ENCODE measurements at regions not wholly inside any gene's neighbourhood (a gene's known extent, or its start where the extent isn't known, plus 50 kb on each side); places are given as distances from the start of the nearest gene placed in this dataset.

DNA sequence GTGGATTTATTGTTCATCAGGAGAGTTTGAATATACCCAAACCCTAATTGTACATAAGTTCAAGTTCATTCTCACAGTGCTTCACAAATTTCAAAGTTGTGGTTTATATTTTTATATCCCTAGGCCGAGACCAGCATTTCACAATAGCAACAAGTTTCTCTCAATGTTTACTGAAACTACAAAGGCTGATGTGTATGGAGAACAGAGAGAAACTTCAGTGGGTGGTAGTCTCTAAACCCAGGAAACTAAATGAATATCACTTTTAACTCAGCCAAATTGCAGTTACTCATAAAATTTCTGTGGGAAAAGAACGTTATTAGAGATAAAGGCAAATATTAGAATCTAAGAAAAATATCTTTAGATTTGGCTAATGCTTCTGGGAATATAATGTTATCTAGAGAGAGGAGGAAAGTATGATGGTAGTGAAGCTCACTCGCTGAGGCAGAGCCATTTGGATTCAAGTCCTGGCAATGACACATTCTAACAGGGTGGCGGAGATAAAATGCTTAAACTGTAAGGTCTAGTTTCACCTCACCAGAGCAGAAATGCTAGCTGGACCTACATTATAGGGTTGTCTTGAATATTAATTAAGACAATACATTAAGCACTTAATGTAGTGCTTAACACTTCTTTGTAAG is 514.8 kb downstream of the EPHA3 start:
- Histone ChIP-seq H3K14ac (ENCODE audit: insufficient read length) (no peak overlapping the region), H3K4me2 (ENCODE audit: insufficient read depth in 1 of 2, low read depth in 2 of 2, low read length in 2 of 2) (no peak overlapping the region), H3K9me3 (ENCODE audit: insufficient read depth in 2 of 2, low read depth in 1 of 2, low read length in 1 of 2) (no peaks in the 10 kb centered on the region), H4K20me1 (replicated peaks in 1 of 2; ENCODE audit: control insufficient read depth in 1 of 2, insufficient read depth in 2 of 2, low read length in 2 of 2) (no peaks in the 10 kb centered on the region), H2BK12ac (ENCODE audit: low read depth, low read length) (no peak overlapping the region), H3K27ac (ENCODE audit: low read depth, low read length) (no peak overlapping the region), H4K5ac (ENCODE audit: insufficient read length, low read depth, low read length) (no peak overlapping the region), H3K9ac (replicated peaks in 1 of 4; ENCODE audit: extremely low read depth in 1 of 4, low read depth in 3 of 4, low read length in 3 of 4) (no peak overlapping the region), H3K79me2 (ENCODE audit: control insufficient read depth in 1 of 2, insufficient read depth in 2 of 2, low read length in 2 of 2) (no peaks in the 10 kb centered on the region), H2BK5ac (ENCODE audit: low read depth, low read length) (no peak overlapping the region), H2AK5ac (ENCODE audit: low read depth, low read length) (no peak overlapping the region), H3K4me1 (replicated peaks in 1 of 4; ENCODE audit: control insufficient read depth in 3 of 4, insufficient read depth in 4 of 4, low read length in 3 of 4) (no peaks in the 10 kb centered on the region), H2BK15ac (ENCODE audit: low read length) (no peak overlapping the region), H4K91ac (replicated peaks; ENCODE audit: insufficient read length, low read length) (no peak overlapping the region), H3K4ac (replicated peaks; ENCODE audit: insufficient read length, low read depth, low read length) (no peak overlapping the region), H3K18ac (ENCODE audit: extremely low read depth, low read length) (no peak overlapping the region), H3K23me2 (ENCODE audit: low read depth, low read length) (no peaks in the 10 kb centered on the region), H3K4me3 (ENCODE audit: extremely low read depth in 1 of 4, insufficient read depth in 2 of 4, low read depth in 3 of 4, low read length in 4 of 4) (no peak overlapping the region), H3K36me3 (ENCODE audit: control insufficient read depth in 2 of 4, insufficient read depth in 4 of 4, low read length in 3 of 4) (no peaks in the 10 kb centered on the region), H2AFZ (ENCODE audit: low read length) (no peak overlapping the region), H2BK120ac (replicated peaks; ENCODE audit: low read depth, low read length) (no peak overlapping the region), H3K23ac (ENCODE audit: insufficient read length) (no peak overlapping the region), H4K8ac (ENCODE audit: extremely low read depth, insufficient read depth, low read length) (no peak overlapping the region), H3K27me3 (replicated peaks in 1 of 4; ENCODE audit: control insufficient read depth in 3 of 4, extremely low read depth in 1 of 4, insufficient read depth in 3 of 4, low read length in 3 of 4) (no peaks in the 10 kb centered on the region), H3K56ac (replicated peaks; ENCODE audit: insufficient read length, low read depth, low read length) (no peak overlapping the region), H3K79me1 (ENCODE audit: low read depth, low read length) (no peaks in the 10 kb centered on the region), H2BK20ac (ENCODE audit: low read length) (no peak overlapping the region)
- 90% methylated on average over 4 of the region's 4 CpGs; no CpG with 5 or more reads in 1 of the 2 experiments for WGBS, 2 experiments (ENCODE audit: extremely low coverage in 1 of 2, insufficient coverage in 1 of 2, insufficient read length in 1 of 2, insufficient replicate concordance in 2 of 2, low coverage in 1 of 2, low lambda C conversion rate in 2 of 2, missing lambda C conversion rate in 1 of 2)
- POLR2A ChIA-PET (ENCODE audit: partially characterized antibody): no interaction called here
- FAIRE-seq: no peak
- CTCF ChIA-PET (ENCODE audit: partially characterized antibody): interaction anchor here (0.6 to 1.0 kb wide), 2 partner anchors 9 kb away, joined by 3 to 4 read pairs; no protein-coding TSS in a partner anchor
- DNase-seq (ENCODE audit: low read depth in 1 of 2, low spot score in 2 of 2): no peak
- TF ChIP-seq NANOG (IDR thresholded peaks at IDR 0.05; ENCODE audit: insufficient read depth, low read depth, low read length, poor library complexity, severe bottlenecking) (no peak), RNF2 (IDR thresholded peaks at IDR 0.05; ENCODE audit: borderline replicate concordance, low read depth, low read length, missing control alignments, poor library complexity, severe bottlenecking) (no peak), GTF2F1 (IDR thresholded peaks at IDR 0.05; ENCODE audit: borderline replicate concordance, low read depth, low read length) (no peak), JUN (IDR thresholded peaks at IDR 0.05; ENCODE audit: low read depth, low read length) (no peak), TAF7 (optimal IDR thresholded peaks at IDR 0.05; ENCODE audit: borderline replicate concordance, low read depth, low read length) (no peak), SIX5 (IDR thresholded peaks at IDR 0.05; ENCODE audit: low read depth, low read length) (no peak), KDM5A (IDR thresholded peaks at IDR 0.05; ENCODE audit: low read length) (no peak), RAD21 (IDR thresholded peaks at IDR 0.05 in 1 of 2, conservative IDR thresholded peaks at IDR 0.05 in 1 of 2; ENCODE audit: low read depth in 2 of 2, low read length in 2 of 2) (no peak), POU5F1 (IDR thresholded peaks at IDR 0.05; ENCODE audit: low read depth, low read length) (no peak), CEBPB (IDR thresholded peaks at IDR 0.05; ENCODE audit: low read depth, low read length) (no peak)

Measured in H1 (cell line).